Activated T-helper 1 cell treated with anti-CD3 and anti-CD28 coated beads, Interleukin-12 subunit alpha, Interleukin-12 subunit beta, Interleukin-2, Interleukin-4 antibody, amounts not matched to agents 30 ng/mL and 10 ng/mL and 1 ng/mL, durations not matched to agents 14 hours and 24 hours and 36 hours (primary cell): ENCODE measurements at regions not wholly inside any gene's neighbourhood (a gene's known extent, or its start where the extent isn't known, plus 50 kb on each side); places are given as distances from the start of the nearest gene placed in this dataset.
"Not testable (repeated sequence)": the region's sequence is repeated elsewhere in the genome, so short reads cannot be mapped to it uniquely, and the experiment has no call there.

Experiments
- DNase-seq: peaks from one replicate; pipeline ENCODE4 v3.0.0; 2021; ENCODE audit warnings: low spot score
- H3K27ac Mint-ChIP-seq: one replicate; pipeline ENCODE4 v1.8.0; 2021; ENCODE audit warnings: mild to moderate bottlenecking, mixed read lengths
- H3K27me3 Mint-ChIP-seq: one replicate; pipeline ENCODE4 v1.8.0; 2022; ENCODE audit warnings: mild to moderate bottlenecking, moderate library complexity, mixed read lengths; ENCODE audit not compliant: insufficient read depth
- H3K36me3 Mint-ChIP-seq: one replicate; pipeline ENCODE4 v1.8.0; 2021; ENCODE audit warnings: low read depth, mixed read lengths
- H3K4me1 Mint-ChIP-seq: one replicate; pipeline ENCODE4 v1.8.0; 2021; ENCODE audit warnings: low read depth, mixed read lengths
- H3K4me3 Mint-ChIP-seq: one replicate; pipeline ENCODE4 v1.8.0; 2021; ENCODE audit warnings: mild to moderate bottlenecking, moderate library complexity, mixed read lengths
- H3K9me3 Mint-ChIP-seq: one replicate; pipeline ENCODE4 v1.8.0; 2021; ENCODE audit warnings: mixed read lengths
- intact Hi-C: fragments of 100-400 bp; cut with micrococcal nuclease; formaldehyde crosslinking; loops from one replicate; pipeline ENCODE4 v1.15.1; 2024

DNA sequence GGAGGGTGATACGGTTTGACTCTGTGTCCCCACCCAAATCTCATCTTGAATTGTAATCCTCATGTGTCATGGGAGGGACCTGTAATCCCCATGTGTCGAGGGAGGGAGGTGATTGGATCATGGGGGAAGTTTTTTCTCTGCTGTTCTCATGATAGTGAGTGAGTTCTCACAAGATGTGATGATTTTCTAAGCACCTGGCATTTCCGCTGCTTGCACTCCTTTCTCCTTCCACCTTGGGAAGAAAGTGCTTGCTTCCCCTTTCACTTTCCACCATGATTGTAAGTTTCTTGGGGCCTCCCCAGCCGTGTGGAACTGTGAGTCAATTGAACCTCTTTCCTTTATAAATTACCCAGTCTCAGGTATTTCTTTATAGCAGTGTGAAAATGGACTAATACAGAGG lies 932.6 kb upstream of the LRATD1 start:
- H3K27me3 Mint-ChIP-seq, H3K36me3 Mint-ChIP-seq, DNase-seq, H3K4me3 Mint-ChIP-seq, H3K27ac Mint-ChIP-seq, H3K4me1 Mint-ChIP-seq, H3K9me3 Mint-ChIP-seq, intact Hi-C loops: not testable (repeated sequence)

DNA sequence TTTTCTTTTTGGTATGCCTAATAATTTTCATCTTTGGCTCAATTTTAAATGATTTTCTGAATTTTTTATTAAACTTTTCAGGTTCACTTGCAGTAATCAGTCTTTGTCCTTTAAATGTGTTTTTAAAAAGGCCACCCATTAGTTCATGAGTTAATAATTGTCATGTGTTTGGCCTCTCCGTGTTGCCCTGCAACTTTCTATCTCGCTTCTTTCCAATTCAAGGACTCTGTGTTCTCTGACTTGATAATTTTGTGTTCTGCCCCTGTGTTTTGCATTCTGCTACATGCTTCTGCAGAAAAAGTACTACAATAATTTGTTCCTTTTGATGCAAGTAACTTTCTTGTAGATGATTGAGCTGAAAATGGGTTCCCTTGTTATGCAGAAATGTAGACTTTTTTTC lies 921.4 kb upstream of the LRATD1 start:
- no peak for DNase-seq
- H3K36me3 Mint-ChIP-seq, result no peaks in the 10 kb centered on the region
- intact Hi-C loops, result no loop called here
- peaks cover 15% of the 10 kb centered on the region for H3K9me3 Mint-ChIP-seq
- H3K4me1 Mint-ChIP-seq, result no peaks in the 10 kb centered on the region
- no peak overlapping the region for H3K4me3 Mint-ChIP-seq
- H3K27ac Mint-ChIP-seq, result no peak overlapping the region
- H3K27me3 Mint-ChIP-seq, result no peaks in the 10 kb centered on the region

DNA sequence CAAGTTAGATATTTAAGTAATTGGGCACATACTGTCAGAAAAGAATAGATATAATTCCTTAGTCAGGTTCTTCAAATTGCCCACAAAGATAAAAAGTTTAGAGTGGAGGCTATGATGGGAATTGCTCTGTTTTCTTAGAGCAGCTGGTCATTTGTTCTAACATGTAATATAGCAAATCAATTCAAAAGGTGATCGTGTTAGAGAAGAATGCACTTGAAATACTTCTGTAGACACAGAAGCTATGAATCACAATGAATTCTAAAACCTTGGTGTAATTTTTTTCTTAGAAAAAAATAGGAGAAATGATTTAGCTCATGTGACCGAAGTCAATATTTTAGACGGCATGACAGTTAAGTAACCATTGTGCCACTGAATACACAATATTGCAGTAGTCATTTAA lies 918.1 kb upstream of the LRATD1 start:
- H3K4me1 Mint-ChIP-seq, result no peaks in the 10 kb centered on the region
- peaks cover 12% of the 10 kb centered on the region for H3K9me3 Mint-ChIP-seq
- no peak for DNase-seq
- H3K27me3 Mint-ChIP-seq, result no peaks in the 10 kb centered on the region
- no peak overlapping the region for H3K27ac Mint-ChIP-seq
- H3K36me3 Mint-ChIP-seq, result no peaks in the 10 kb centered on the region
- no peak overlapping the region for H3K4me3 Mint-ChIP-seq
- intact Hi-C loops, result no loop called here

DNA sequence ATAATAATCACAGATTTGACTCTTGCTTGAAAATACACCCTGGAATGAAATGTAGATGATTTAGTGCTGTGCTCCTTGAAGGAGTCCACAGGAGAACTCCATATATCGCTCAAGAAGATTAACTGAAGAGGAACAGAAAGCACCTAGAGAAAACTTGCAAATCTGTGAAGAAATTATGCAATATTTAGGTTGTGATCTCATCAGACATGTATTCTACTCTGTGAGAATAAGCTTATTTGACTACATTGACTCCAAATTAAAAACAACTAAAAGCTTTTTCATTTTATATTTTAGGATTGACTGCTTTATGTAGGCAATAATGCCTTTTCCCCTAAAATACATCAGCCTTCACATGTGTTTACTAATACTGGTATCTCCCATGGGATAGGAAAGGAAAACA lies 906.6 kb upstream of the LRATD1 start:
- Mint-ChIP-seq H3K27ac (no peak overlapping the region), H3K4me3 (no peak overlapping the region), H3K4me1 (no peaks in the 10 kb centered on the region), H3K27me3 (no peaks in the 10 kb centered on the region), H3K36me3 (no peaks in the 10 kb centered on the region), H3K9me3 (peaks cover 17% of the 10 kb centered on the region)
- intact Hi-C loops, result no loop called here
- no peak for DNase-seq

DNA sequence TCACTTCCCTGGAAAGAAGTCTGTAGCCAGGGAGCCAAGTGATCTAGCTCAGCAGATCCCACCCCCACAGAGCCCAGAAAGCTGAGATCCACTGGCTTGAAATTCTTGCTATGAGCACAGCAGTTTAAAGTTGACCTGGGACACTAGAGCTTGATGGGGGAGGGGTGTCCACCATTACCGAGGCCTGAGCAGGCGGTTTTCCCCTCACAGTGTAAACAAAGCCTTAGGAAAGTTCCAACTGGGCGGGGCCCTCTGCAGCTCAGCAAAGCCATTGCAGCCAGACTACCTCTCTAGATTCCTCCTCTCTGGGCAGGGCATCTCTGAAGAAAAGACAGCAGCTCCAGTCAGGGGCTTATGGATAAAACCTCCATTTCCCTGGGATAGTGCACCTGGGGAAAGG lies 887.2 kb upstream of the LRATD1 start:
- H3K9me3 Mint-ChIP-seq, result peaks cover 28% of the 10 kb centered on the region
- no peak overlapping the region for H3K4me3 Mint-ChIP-seq
- no peaks in the 10 kb centered on the region for H3K27me3 Mint-ChIP-seq
- H3K27ac Mint-ChIP-seq, result no peak overlapping the region
- H3K36me3 Mint-ChIP-seq, result no peaks in the 10 kb centered on the region
- intact Hi-C loops, result no loop called here
- no peak for DNase-seq
- H3K4me1 Mint-ChIP-seq, result no peaks in the 10 kb centered on the region

DNA sequence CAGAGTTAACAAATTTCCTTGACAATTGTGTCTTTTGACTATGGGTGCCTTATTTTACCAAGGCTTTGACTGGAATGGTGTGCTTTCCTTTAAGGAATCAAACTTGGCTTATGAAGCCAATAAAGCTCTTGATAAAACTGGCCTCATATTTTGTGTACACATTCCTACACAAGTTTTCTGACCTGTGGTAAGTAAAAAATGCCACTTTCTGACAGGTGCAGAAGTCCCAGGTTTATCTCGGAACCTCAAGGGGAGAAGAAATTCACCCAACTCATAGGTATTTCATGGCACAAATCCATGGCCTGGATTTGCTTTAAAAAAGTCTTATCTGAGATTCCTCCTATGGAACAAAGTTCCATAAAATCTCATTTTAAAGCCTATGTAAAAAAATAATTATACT lies 880.6 kb upstream of the LRATD1 start:
- Mint-ChIP-seq H3K27me3 (no peaks in the 10 kb centered on the region), H3K4me1 (no peaks in the 10 kb centered on the region), H3K36me3 (no peaks in the 10 kb centered on the region), H3K4me3 (no peak overlapping the region), H3K9me3 (peaks cover 12% of the 10 kb centered on the region), H3K27ac (no peak overlapping the region)
- no peak for DNase-seq
- intact Hi-C loops, result no loop called here

DNA sequence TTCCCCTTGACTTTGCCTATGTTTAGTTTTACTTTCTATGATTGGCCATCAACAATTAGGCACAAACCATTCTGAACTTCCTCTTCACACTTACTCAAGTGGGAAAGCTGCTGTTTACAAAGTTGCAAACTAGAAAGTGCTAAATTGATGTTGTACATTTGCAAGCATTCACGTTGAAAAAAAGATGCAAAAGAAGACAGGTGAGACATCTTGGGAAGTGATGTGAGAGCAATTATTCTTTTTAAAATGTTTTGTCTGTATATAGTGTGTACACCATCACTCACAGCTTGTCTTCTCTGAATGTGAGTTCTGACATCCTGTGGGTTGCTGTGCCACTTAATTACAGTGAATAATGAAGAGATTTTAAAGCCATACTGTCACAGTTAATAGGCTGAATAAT lies 874.1 kb upstream of the LRATD1 start:
- Mint-ChIP-seq H3K36me3 (no peaks in the 10 kb centered on the region), H3K27ac (no peak overlapping the region), H3K4me1 (no peaks in the 10 kb centered on the region), H3K27me3 (no peaks in the 10 kb centered on the region), H3K9me3 (peaks cover 7% of the 10 kb centered on the region), H3K4me3 (no peak overlapping the region)
- no peak for DNase-seq
- intact Hi-C loops, result no loop called here

DNA sequence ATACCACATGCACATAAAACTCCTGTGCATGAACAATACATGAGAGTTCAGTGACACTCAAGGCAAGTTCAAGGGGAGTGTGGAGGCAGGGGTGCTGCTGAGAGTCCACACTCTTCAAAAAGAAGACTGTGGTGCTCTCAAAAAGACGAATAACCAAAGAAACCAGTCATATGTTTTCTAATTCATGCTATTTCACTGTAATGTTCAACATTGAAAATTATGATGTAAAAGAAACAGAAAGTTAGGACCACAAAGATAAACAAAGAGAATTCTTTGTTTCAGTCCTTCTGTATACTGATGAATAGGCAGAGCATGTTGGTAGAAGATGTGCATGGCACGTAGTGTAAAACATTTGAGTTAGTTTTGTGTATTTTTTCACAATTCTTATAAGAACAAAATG lies 864.2 kb upstream of the LRATD1 start:
- no peak for DNase-seq
- no peaks in the 10 kb centered on the region for H3K9me3 Mint-ChIP-seq
- H3K4me1 Mint-ChIP-seq, result no peaks in the 10 kb centered on the region
- H3K36me3 Mint-ChIP-seq, result no peaks in the 10 kb centered on the region
- no peak overlapping the region for H3K4me3 Mint-ChIP-seq
- intact Hi-C loops, result no loop called here
- no peaks in the 10 kb centered on the region for H3K27me3 Mint-ChIP-seq
- H3K27ac Mint-ChIP-seq, result no peak overlapping the region

DNA sequence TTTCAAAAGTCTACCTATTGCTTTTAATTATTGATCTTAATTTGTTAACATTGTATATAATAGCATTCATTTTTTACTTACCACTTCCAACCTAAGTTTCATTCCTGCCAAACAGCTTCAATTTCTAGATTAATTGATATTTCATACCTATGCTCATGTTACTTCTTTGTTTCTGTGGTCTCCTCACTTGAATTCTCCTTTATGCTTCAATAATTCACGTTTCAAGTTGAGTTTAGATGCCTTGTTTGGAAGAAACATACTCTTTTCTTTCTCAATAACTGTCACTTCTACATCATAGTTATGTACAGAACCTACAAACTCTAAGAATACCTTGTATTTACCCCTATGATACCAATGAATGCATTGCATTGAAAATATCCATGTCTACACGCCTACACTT lies 862.2 kb upstream of the LRATD1 start:
- Mint-ChIP-seq H3K36me3 (no peaks in the 10 kb centered on the region), H3K9me3 (no peaks in the 10 kb centered on the region), H3K4me3 (no peak overlapping the region), H3K27ac (no peak overlapping the region), H3K27me3 (no peaks in the 10 kb centered on the region), H3K4me1 (no peaks in the 10 kb centered on the region)
- intact Hi-C loops, result no loop called here
- DNase-seq, result no peak

DNA sequence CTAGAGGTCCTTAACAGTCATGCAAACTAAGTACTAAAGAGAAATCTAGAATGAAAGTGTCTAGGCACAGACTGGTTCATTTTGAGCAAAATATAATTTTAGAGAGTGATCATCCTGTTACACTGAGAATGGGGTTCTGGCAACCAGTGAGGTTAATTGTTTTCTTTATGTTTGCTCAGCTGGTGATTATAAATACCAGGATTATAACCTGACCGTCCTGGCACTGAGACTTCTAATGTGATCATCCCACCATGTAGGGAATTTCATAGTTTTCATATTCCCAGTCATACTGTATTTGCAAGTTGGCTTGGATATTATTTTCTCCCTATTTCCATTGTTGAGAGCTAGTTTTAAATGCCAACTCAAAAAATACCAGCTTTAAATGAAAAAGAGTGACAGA lies 852.5 kb upstream of the LRATD1 start:
- no peak for DNase-seq
- no peaks in the 10 kb centered on the region for H3K27me3 Mint-ChIP-seq
- intact Hi-C loops, result no loop called here
- no peak overlapping the region for H3K4me3 Mint-ChIP-seq
- H3K4me1 Mint-ChIP-seq, result no peaks in the 10 kb centered on the region
- H3K36me3 Mint-ChIP-seq, result no peaks in the 10 kb centered on the region
- H3K9me3 Mint-ChIP-seq, result peaks cover 9% of the 10 kb centered on the region
- no peak overlapping the region for H3K27ac Mint-ChIP-seq

DNA sequence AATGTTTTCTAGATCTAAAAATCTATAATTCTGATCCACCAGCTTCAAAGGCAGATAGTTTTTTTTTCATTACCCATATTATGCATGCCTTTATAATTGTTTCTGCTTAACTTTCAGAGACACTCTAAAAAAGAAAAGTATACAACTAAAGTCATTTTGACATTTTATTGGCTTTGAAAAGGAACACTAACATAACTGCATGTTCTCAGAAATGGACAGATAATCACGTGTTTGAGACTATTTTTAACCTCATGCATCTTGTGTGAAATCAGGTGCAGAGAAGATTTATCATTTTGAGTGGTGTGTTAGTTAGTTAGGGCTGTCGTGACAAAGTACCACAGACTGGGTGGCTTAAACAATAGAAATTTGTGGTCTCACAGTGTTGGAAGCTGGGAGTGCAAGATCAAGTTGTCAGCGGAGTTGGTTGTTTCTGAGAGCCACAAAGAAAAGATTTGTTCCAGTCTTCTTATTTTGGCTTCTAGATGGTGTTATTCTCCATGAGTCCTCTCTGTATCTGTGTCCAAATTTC lies 841.4 kb upstream of the LRATD1 start:
- no peaks in the 10 kb centered on the region for H3K4me1 Mint-ChIP-seq
- H3K9me3 Mint-ChIP-seq, result peaks cover 6% of the 10 kb centered on the region
- no peaks in the 10 kb centered on the region for H3K27me3 Mint-ChIP-seq
- DNase-seq, result no peak
- no peak overlapping the region for H3K27ac Mint-ChIP-seq
- H3K4me3 Mint-ChIP-seq, result no peak overlapping the region
- H3K36me3 Mint-ChIP-seq, result no peaks in the 10 kb centered on the region
- intact Hi-C loops, result no loop called here

DNA sequence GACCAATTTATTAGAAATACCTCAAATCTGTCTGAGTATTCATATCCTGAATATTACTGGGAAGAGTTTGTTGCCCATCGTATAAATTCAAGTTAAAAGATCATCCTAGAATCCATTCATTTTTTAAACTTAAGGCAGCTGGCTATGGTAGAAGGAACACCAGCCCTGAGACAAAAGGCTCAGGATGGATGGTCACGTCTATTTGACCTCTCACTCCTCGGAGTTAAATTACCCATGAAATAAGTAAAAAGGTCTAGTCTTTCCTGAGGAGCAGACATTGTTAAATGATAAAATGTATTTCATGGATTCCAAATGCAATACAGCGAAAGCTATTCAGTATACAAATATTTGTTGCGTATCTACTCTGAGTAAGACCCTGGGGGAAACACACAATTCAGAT lies 826.0 kb upstream of the LRATD1 start:
- no peak overlapping the region for H3K27ac Mint-ChIP-seq

DNA sequence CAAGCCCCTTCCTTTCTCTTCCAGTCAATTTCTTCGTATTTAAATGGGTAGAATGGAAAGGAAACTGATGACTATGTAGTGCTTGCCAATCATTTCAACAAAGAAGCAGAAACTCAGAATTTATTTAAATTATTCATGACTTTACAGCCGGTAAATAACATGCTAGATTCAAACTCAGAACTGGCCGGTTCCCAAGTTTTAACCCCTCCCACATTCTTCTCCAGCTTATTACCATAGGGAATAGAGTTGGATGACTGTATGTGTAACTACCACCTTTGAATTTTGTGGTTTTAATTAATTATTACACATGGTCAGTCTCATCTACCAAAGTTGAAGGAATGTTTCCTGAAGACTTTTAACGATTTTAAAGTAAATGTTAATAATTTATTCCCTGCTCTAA lies 819.3 kb upstream of the LRATD1 start:
- H3K4me3 Mint-ChIP-seq, result no peak overlapping the region
- H3K9me3 Mint-ChIP-seq, result peaks cover 9% of the 10 kb centered on the region
- no peaks in the 10 kb centered on the region for H3K36me3 Mint-ChIP-seq
- H3K4me1 Mint-ChIP-seq, result no peaks in the 10 kb centered on the region
- DNase-seq, result no peak
- no peak overlapping the region for H3K27ac Mint-ChIP-seq
- intact Hi-C loops, result no loop called here
- no peaks in the 10 kb centered on the region for H3K27me3 Mint-ChIP-seq

More for the DNA sequence above, 826.0 kb upstream of the LRATD1 start:
- Mint-ChIP-seq H3K4me3 (no peak overlapping the region), H3K27me3 (no peaks in the 10 kb centered on the region), H3K4me1 (no peaks in the 10 kb centered on the region), H3K36me3 (no peaks in the 10 kb centered on the region), H3K9me3 (peaks cover 7% of the 10 kb centered on the region)
- intact Hi-C loops, result no loop called here
- DNase-seq, result no peak

DNA sequence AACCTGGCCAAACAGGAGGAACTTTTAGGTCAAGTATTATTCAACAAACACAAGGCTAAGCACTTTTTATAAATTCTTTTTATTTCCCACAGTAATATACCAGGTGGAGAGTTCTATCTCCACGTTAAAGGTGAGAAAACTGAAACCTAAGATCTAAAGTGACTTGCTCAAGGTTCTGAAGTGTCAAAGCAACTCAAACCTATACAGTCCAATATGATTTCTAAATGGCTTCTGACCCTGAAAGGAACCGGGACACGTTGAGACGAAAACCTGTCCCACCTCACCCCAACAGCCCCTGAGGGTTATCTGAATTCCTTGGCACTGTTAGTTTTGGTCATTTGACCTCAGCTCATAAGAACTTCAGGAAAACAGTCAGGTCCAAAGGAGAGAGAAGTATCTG lies 814.5 kb upstream of the LRATD1 start:
- no peaks in the 10 kb centered on the region for H3K9me3 Mint-ChIP-seq
- DNase-seq, result no peak
- H3K27ac Mint-ChIP-seq, result no peak overlapping the region
- H3K4me3 Mint-ChIP-seq, result no peak overlapping the region
- H3K27me3 Mint-ChIP-seq, result no peaks in the 10 kb centered on the region
- intact Hi-C loops, result no loop called here
- H3K36me3 Mint-ChIP-seq, result no peaks in the 10 kb centered on the region
- no peaks in the 10 kb centered on the region for H3K4me1 Mint-ChIP-seq
